Esophagus muscularis mucosa (tissue), 4 donors: ENCODE measurements at regions not wholly inside any gene's neighbourhood (a gene's known extent, or its start where the extent isn't known, plus 50 kb on each side); places are given as distances from the start of the nearest gene placed in this dataset.

Source experiments
- CTCF ChIP-seq, 3 experiments: fragments of 200-600 bp in 2 of 3; fragments of 450-650 bp in 1 of 3; sonication (generic) in 2 of 3; IDR thresholded peaks; one replicate each; pipeline ENCODE4 v1.5.1; 2017 to 2019; ENCODE audit warnings: antibody characterized with exemption in 3 of 3, mild to moderate bottlenecking in 2 of 3, moderate library complexity in 1 of 3
- EP300 ChIP-seq: sonication (generic); formaldehyde crosslinking; IDR thresholded peaks from one replicate; pipeline ENCODE4 v1.6.1; 2017; ENCODE audit warnings: antibody characterized with exemption
- POLR2A ChIP-seq: fragments of 450-650 bp; IDR thresholded peaks from one replicate; pipeline ENCODE4 v1.6.1; 2017; ENCODE audit warnings: antibody characterized with exemption, moderate library complexity, mild to moderate bottlenecking, low read depth
- POLR2AphosphoS5 ChIP-seq, 2 donors: sonication (generic); formaldehyde crosslinking; IDR thresholded peaks; one replicate each; pipeline ENCODE4 v1.6.1; 2017; ENCODE audit warnings: antibody characterized with exemption in 2 of 2

GRCh38 chr1:102529446-102529845 lies 532.7 kb upstream of the OLFM3 start:
- TF ChIP-seq EP300 (no peak), CTCF (IDR thresholded peaks at IDR 0.05) (no peak), POLR2A (no peak), POLR2AphosphoS5 (IDR thresholded peaks at IDR 0.05) (no peak)
